ENCODE measurements at regions not wholly inside any gene's neighbourhood (a gene's known extent, or its start where the extent isn't known, plus 50 kb on each side); places are given as distances from the start of the nearest gene placed in this dataset.

- Histone ChIP-seq H3K36me3 (replicated peaks in 1 of 2) (no peaks in the 10 kb centered on the region), H3K4me3 (no peak overlapping the region), H3K27me3 (no peaks in the 10 kb centered on the region), H3K9me3 (replicated peaks in 1 of 3) (peaks cover 0 to 4% (median 0%) of the 10 kb centered on the region in 3 donors), H3K27ac (no peak overlapping the region), H3K4me1 (replicated peaks in 1 of 2) (no peaks in the 10 kb centered on the region)
- intact Hi-C loops (cut with DNase I) = no loop called here
- no peak for TF ChIP-seq POLR2A (IDR thresholded peaks at IDR 0.05)
- TF ChIP-seq, protein P1, sequence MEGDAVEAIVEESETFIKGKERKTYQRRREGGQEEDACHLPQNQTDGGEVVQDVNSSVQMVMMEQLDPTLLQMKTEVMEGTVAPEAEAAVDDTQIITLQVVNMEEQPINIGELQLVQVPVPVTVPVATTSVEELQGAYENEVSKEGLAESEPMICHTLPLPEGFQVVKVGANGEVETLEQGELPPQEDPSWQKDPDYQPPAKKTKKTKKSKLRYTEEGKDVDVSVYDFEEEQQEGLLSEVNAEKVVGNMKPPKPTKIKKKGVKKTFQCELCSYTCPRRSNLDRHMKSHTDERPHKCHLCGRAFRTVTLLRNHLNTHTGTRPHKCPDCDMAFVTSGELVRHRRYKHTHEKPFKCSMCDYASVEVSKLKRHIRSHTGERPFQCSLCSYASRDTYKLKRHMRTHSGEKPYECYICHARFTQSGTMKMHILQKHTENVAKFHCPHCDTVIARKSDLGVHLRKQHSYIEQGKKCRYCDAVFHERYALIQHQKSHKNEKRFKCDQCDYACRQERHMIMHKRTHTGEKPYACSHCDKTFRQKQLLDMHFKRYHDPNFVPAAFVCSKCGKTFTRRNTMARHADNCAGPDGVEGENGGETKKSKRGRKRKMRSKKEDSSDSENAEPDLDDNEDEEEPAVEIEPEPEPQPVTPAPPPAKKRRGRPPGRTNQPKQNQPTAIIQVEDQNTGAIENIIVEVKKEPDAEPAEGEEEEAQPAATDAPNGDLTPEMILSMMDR (IDR thresholded peaks at IDR 0.05) = no peak
- DNase-seq = no peak
- WGBS, 4 donors = 78 to 82% (median 79%) methylated on average over 4 of the region's 4 CpGs
Measured at GRCh38 chr7:117941138-117941810, 68.0 kb upstream of the CTTNBP2 start.

- no peak for DNase-seq
- Histone ChIP-seq H3K27me3 (no peaks in the 10 kb centered on the region), H3K9me3 (replicated peaks in 1 of 3) (peaks cover 0 to 4% (median 0%) of the 10 kb centered on the region in 3 donors), H3K27ac (no peak overlapping the region), H3K4me3 (no peak overlapping the region), H3K4me1 (replicated peaks in 1 of 2) (no peaks in the 10 kb centered on the region), H3K36me3 (replicated peaks in 1 of 2) (no peaks in the 10 kb centered on the region)
- no peak for TF ChIP-seq POLR2A (IDR thresholded peaks at IDR 0.05)
- TF ChIP-seq, protein P1 (IDR thresholded peaks at IDR 0.05) = no peak
- 73 to 85% (median 76%) methylated on average over 1 of the region's 1 CpG for WGBS, 4 donors
- intact Hi-C loops (cut with DNase I) = no loop called here
Measured at GRCh38 chr7:117942780-117943179, 69.5 kb upstream of the CTTNBP2 start.

DNA sequence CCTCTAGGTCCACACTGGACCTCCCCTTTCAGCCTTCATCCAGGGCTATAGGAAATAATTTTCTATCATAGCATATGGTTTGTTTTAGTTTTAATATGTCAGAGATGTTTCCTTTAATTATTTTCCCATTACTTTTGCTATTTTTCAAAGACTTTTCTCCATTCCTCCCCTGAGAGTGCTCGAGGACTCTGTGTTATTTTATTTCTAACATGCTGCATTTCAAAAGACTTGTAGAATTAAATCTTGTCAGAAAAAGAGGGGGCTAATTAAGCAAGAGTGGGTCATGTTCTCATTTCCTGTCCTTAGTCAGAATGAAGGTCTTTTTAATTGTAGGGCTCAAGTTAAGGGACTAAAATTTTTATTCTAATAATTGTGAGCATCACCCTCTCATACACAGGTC, 71.6 kb upstream of the CTTNBP2 start:
- H3K27me3 ChIP-seq = no peaks in the 10 kb centered on the region
- intact Hi-C loops (cut with DNase I) = no loop called here
- H3K4me3 ChIP-seq = no peak overlapping the region
- no peaks in the 10 kb centered on the region for H3K36me3 ChIP-seq (replicated peaks in 1 of 2)
- no peak overlapping the region for H3K27ac ChIP-seq
- no peaks in the 10 kb centered on the region for H3K4me1 ChIP-seq (replicated peaks in 1 of 2)
- 38 to 70% (median 64%) methylated on average over 1 of the region's 1 CpG for WGBS, 4 donors
- no peak for DNase-seq
- H3K9me3 ChIP-seq (replicated peaks in 1 of 3) = peaks cover 0 to 4% (median 0%) of the 10 kb centered on the region in 3 donors
- TF ChIP-seq, protein P1 (IDR thresholded peaks at IDR 0.05) = no peak
- no peak for TF ChIP-seq POLR2A (IDR thresholded peaks at IDR 0.05)

DNA sequence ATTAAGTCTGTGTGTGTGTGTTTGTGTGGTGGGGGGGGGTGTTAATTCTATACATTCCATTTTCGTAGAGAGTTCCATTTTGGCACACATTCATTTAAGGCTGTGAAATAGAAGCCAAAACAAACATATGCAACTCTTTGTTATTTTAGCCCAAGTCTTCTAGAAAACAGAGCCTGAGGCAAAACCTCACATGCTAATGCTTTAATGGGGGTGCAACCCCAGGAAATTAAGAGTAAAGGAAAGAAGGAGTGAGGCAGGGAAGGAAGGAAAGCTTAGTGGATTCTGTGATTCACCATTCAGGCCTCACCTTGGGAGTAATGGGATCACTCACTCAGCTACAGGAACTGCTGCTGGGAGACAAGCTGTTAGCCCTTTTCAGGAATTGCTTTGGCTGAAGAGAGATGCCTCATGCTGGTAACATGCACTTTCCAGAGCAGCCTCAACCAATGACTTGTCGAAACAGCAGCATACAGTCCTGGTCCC, 73.0 kb upstream of the CTTNBP2 start:
- intact Hi-C loops (cut with DNase I) = no loop called here
- H3K9me3 ChIP-seq (replicated peaks in 1 of 3) = peaks cover 0 to 4% (median 0%) of the 10 kb centered on the region in 3 donors
- TF ChIP-seq POLR2A (IDR thresholded peaks at IDR 0.05) = no peak
- TF ChIP-seq, protein P1 (IDR thresholded peaks at IDR 0.05) = no peak
- no peaks in the 10 kb centered on the region for H3K36me3 ChIP-seq (replicated peaks in 1 of 2)
- 65 to 78% (median 68%) methylated on average over 2 of the region's 2 CpGs for WGBS, 4 donors
- no peak overlapping the region for H3K27ac ChIP-seq
- no peak for DNase-seq
- H3K4me3 ChIP-seq = no peak overlapping the region
- H3K27me3 ChIP-seq = no peaks in the 10 kb centered on the region
- no peaks in the 10 kb centered on the region for H3K4me1 ChIP-seq (replicated peaks in 1 of 2)

Data from adrenal gland (tissue), 9 donors.